HG02885 (cell line): ENCODE measurements at regions not wholly inside any gene's neighbourhood (a gene's known extent, or its start where the extent isn't known, plus 50 kb on each side); places are given as distances from the start of the nearest gene placed in this dataset.

Experiments used
- ATAC-seq: cut with Tn5 transposase; IDR thresholded peaks from one replicate; pipeline ENCODE4 v1.9.1; 2021; ENCODE audit warnings: mild to moderate bottlenecking; ENCODE audit not compliant: unreplicated experiment, poor library complexity

DNA sequence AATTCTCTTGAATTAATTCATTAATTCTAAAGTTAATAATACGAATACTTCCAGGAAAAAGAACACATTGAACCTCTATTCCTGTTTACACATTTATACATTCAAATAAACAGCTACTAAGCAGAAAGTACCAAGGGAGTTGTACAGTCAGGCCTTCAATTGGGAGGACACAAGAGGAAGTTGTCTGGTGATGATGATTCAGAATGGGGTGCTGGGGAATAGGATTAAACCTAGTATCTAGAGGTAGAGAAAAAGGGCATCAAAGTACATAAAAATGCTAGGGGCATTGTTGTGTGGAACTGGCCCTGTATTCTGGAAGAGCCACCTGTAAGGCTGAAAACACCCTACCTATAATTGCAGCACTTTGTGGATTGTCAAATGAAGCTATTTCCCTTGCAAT lies 71.7 kb upstream of the MROH9 start:
- ATAC-seq = no peak

DNA sequence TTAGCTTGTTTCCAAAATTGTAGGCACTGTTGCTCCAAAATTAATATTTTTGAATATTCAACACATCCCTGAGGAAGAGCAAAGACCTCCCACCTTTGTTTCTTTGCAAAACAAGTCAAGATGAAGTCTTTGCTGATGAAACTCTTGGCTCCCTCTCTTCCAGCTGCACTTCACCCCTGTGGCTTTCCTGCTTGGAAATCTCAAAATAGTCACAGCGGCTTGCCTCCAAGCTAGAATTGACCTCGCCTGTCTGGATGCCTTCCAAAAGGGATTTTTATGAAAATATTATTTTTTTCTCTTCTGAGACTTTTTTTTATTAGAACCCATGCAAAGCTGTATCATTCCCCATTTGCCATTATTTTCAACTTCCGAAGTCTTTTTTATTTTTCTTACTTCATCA lies 71.1 kb upstream of the MROH9 start:
- ATAC-seq = no peak

DNA sequence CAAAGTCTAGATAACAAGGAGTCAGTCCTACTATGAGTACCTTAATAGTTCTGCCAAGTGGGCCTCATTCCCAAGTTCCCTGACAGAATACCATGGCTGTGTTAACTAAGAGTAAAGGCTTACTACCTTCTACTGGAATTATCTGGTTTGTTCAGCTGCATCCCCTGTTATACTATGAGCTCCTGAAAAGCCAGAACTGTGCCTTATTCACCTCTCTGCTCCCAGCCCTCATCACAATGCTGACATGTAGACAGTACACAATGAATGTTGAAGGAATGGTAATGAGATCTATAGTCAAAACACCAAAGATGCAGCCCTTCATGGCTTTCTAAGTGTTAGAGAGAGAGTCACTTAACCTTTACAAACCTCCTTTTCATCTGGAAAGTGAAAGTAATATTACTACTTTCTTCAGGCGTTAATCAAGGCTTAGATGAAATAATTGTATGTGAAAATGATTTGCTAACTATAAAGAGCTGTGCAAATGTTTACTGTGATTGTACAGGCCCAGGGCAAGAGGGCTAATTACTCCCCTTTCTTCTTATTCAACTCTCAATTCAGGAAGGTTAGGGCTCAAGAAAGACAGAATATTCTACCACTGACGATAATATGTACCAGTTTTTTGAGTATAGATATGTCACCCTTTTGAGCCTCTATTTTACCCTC lies 70.3 kb upstream of the MROH9 start:
- no peak for ATAC-seq

DNA sequence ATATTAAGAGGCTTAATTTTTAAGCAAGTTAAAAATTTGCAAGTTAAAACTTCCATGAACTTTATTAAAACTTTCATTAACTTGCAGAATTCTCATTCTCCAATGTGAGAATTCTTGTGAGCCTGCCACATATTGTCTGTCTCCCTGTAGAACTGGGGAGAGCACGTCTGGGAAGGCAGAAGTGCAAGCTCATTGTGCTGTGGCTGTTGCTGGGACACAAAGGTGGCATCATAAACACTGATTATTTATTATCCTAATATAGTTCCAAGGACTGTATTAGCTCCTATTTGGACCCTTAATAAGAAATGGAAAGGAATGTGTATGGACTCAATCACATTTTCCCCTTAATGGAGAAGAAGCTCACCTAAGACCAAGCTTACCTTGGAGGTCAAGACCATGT lies 68.7 kb upstream of the MROH9 start:
- no peak for ATAC-seq

DNA sequence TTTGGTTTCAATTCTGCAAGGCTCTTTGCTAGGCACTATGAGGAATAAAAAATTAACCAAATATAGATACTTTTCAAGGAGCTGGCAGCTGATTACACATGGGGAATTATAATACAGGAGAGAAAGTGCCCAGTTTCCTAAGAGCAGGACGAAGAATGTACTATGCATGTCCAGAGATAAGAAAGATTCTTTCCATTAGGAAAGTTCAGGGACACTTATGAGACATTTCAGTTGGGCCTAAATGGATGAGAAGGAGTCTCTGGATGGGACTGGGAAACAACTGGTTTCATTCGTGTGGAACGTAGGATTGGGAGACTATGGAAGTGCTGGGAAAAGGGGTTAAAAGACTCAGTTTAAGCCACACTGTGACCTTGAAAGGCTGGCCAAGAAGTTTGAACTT lies 63.5 kb upstream of the MROH9 start:
- ATAC-seq = no peak

DNA sequence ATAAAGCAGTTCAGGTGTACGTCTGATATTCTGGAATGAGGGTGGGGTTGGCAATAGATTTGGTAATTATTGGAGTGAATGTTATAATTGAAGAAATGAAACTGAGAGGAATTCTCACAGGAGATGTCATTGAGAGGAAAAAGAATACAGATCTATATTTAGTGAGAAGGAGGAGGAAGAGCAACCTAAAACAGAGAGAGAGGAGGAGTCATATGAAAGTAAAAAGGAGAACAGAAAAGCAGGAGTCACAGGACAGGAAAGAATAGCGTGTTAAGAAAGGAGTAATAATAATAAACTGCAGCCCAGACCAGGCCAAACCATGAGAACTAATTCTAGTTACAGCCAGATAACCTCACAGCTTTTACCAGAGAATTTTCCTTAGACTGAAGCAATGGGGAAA lies 62.7 kb upstream of the MROH9 start:
- peak; percentile 89 for ATAC-seq

DNA sequence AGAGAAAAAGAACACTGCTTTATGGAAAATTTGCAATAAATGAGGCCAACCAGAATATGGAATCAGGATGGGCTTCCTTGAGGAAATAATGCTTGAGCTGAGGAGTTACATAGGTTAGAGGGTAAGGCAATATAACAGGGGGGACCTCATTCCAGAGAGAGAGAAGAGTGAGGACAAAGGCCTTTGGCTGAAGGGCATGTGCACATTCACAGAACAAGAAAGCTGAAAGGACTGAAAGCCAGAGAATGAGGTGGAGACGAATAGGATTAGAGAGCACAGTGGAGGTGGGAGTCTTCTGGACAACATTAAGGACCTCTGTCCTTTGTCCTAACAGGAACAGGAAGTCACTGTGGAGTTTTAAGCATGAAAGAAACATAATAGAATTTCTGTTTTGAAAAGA lies 60.7 kb upstream of the MROH9 start:
- no peak for ATAC-seq

DNA sequence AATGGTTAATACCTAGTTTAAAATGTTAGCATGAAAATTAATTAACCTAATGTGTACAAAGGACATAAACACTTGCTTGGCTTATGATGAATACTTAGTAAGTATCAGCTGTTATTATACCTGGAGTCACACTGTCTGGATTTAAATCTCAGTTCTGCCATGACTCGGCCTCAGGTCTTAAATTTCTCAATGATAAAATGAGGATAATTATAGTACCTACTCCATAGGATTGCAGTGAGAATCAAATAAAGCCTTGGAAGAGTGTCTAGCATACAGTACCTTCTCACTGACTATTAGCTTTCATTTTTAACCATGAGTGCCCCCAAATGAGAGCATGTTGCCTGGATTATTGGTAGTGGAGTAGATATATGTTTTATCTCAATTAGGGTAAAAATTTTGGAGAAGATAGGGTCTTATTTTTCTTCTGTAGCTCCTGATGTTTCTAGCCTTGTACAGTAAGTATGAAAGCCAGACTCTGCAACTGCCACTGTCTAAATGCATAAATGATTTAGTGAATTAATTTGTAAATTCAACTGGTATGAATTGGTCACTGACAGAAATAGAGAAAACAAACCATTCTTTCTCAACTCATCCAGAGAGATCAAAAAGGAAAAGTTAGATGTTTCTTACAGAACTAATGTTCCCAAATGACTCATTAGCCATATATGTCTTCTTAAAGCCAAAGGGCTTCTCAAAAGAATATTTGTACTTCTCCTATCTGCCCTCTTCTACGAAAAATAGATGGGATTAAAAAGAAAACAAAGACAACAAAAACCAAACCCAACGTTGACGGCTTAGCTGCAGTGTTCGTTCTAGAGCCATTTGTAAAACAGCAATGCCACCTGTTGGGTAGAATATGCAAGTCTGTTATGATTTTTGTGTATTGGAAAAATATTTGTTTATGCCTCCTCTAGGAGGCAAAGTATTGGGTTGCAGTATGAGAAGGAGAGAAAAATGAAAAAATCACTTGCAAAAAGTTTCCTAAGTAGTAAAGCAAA lies 53.8 kb upstream of the MROH9 start:
- peak; percentile 42 for ATAC-seq
